K562 (cell line): ENCODE measurements at regions not wholly inside any gene's neighbourhood (a gene's known extent, or its start where the extent isn't known, plus 50 kb on each side); places are given as distances from the start of the nearest gene placed in this dataset.

Source experiments
- ATAC-seq: fragments of 200-7000 bp; cut with Tn5 transposase; 3 replicates; pipeline ENCODE4 v1.9.1; 2020; ENCODE audit warnings: moderate library complexity
- BruUV-seq: library from RNA; stranded (reverse); fragments of 400-500 nt; replicated peaks from 2 replicates; lab custom pipeline; 2021; lab: Mats Ljungman, UMichigan
- CTCF ChIA-PET: fragments of 300-600 bp; formaldehyde crosslinking; extraction: SDS; loops from one replicate; lab custom pipeline; 2021; ENCODE audit warnings: low intra/inter-chr PET ratio; lab: Yijun Ruan, JAX
- POLR2A ChIA-PET: fragments of 300-600, 350-650 bp; sonication (Branson Sonifier 250); formaldehyde crosslinking; extraction: SDS; loops from one replicate; lab custom pipeline; 2021; ENCODE audit warnings: antibody characterized with exemption, inconsistent platforms; lab: Yijun Ruan, JAX
- DNase-seq, 4 experiments: peaks; one replicate each; pipeline versions ENCODE4 v3.0.0 to v3.0.0-alpha.2; 2011 to 2018; ENCODE audit warnings: low spot score in 3 of 4, mixed read lengths in 3 of 4; ENCODE audit errors: extremely low read depth in 1 of 4
- FAIRE-seq: peaks from 2 replicates; lab custom pipeline; 2011; peaks lifted over from hg19 to GRCh38; lab: Jason Lieb, UNC
- H2AFZ ChIP-seq: 2 replicates; pipeline ENCODE4 v1.6.0; 2011; ENCODE audit warnings: low read depth, low read length, control low read depth, inconsistent platforms
- H3K27ac ChIP-seq: fragments of 200-600 bp; 3 replicates; pipeline ENCODE4 v1.8.0; 2011; ENCODE audit warnings: low read depth, mild to moderate bottlenecking, control low read depth, inconsistent platforms, low read length, moderate library complexity, mixed read lengths; ENCODE audit errors: extremely low read depth
- H3K27me3 ChIP-seq, 2 experiments: fragments of 300-600 bp in 1 of 2; 2 replicates in 1 of 2; 3 replicates in 1 of 2; pipeline versions ENCODE4 v1.6.0 to v1.8.0; 2011; ENCODE audit warnings: inconsistent platforms in 2 of 2, low read length in 2 of 2, mild to moderate bottlenecking in 1 of 2, mixed read lengths in 1 of 2, moderate library complexity in 1 of 2; ENCODE audit not compliant: control insufficient read depth in 2 of 2, insufficient read depth in 2 of 2
- H3K36me3 ChIP-seq: fragments of 300-600 bp; 3 replicates; pipeline ENCODE4 v1.8.0; 2011; ENCODE audit warnings: mild to moderate bottlenecking, low read length, inconsistent platforms; ENCODE audit not compliant: control insufficient read depth, insufficient read depth
- H3K4me1 ChIP-seq, 2 experiments: fragments of 200-600 bp in 1 of 2; replicated peaks in 1 of 2; 2 replicates in 1 of 2; 3 replicates in 1 of 2; pipeline versions ENCODE4 v1.5.1 to v1.8.0; 2011; ENCODE audit warnings: inconsistent platforms in 2 of 2, low read length in 2 of 2, mild to moderate bottlenecking in 1 of 2, mixed read lengths in 1 of 2, moderate library complexity in 1 of 2; ENCODE audit not compliant: control insufficient read depth in 2 of 2, insufficient read depth in 2 of 2
- H3K4me2 ChIP-seq: 2 replicates; pipeline ENCODE4 v1.6.1; 2011; ENCODE audit warnings: low read length, control low read depth, inconsistent platforms, mixed read lengths; ENCODE audit not compliant: insufficient read depth
- H3K4me3 ChIP-seq: fragments of 200-600 bp; sonication (generic), shearing (Covaris generic); 2 replicates; pipeline ENCODE4 v1.5.1; 2016; ENCODE audit warnings: control low read depth, inconsistent platforms
- H3K79me2 ChIP-seq: fragments of 200-600 bp; 3 replicates; pipeline ENCODE4 v1.8.0; 2011; ENCODE audit warnings: low read length, inconsistent platforms; ENCODE audit not compliant: control insufficient read depth, insufficient read depth
- H3K9ac ChIP-seq, 2 experiments: 2 replicates each; pipeline versions ENCODE4 v1.6.0 to v1.6.1; 2011; ENCODE audit warnings: low read depth in 2 of 2, low read length in 2 of 2, control low read depth in 1 of 2, inconsistent platforms in 1 of 2, mild to moderate bottlenecking in 1 of 2, mixed read lengths in 1 of 2; ENCODE audit not compliant: insufficient read depth in 1 of 2
- H3K9me1 ChIP-seq: one replicate; pipeline ENCODE4 v1.6.0; 2011; ENCODE audit warnings: inconsistent platforms, mild to moderate bottlenecking, low read length, moderate library complexity; ENCODE audit not compliant: control insufficient read depth, insufficient read depth
- H3K9me3 ChIP-seq: replicated peaks from 2 replicates; pipeline ENCODE4 v1.5.1; 2011; ENCODE audit warnings: low read depth, low read length, inconsistent platforms; ENCODE audit not compliant: control insufficient read depth, insufficient read depth
- H4K20me1 ChIP-seq: replicated peaks from 2 replicates; pipeline ENCODE4 v1.6.1; 2011; ENCODE audit warnings: low read length, inconsistent platforms, mixed read lengths; ENCODE audit not compliant: control insufficient read depth, insufficient read depth
- CHD1 ChIP-seq: fragments of 200-600 bp; sonication (generic); IDR thresholded peaks from one replicate; pipeline ENCODE4 v1.6.1; 2012; ENCODE audit warnings: mild to moderate bottlenecking, moderate library complexity, low read length, inconsistent platforms
- GTF2F1 ChIP-seq: IDR thresholded peaks from 2 replicates; pipeline ENCODE4 v1.6.1; 2011; ENCODE audit warnings: low read depth, low read length, improper control_type of control experiment
- KLF16 ChIP-seq: IDR thresholded peaks from 2 replicates; pipeline ENCODE4 v1.6.1; 2016; ENCODE audit warnings: antibody characterized with exemption
- MTF1 ChIP-seq: fragments of 250-450 bp; sonication (Bioruptor Pico); IDR thresholded peaks from 2 replicates; pipeline ENCODE4 v1.9.0; 2021; ENCODE audit warnings: moderate library complexity, mild to moderate bottlenecking, inconsistent platforms, borderline replicate concordance
- SMAD3 ChIP-seq: fragments of 450-650 bp; formaldehyde crosslinking; conservative IDR thresholded peaks from 2 replicates; pipeline ENCODE4 v1.4.0; 2020; ENCODE audit warnings: mild to moderate bottlenecking
- WGBS: fragments of 100-300 bp; shearing (Covaris generic); methylation state at CpG from one replicate; pipeline ENCODE4 v1.1.6; 2016; ENCODE audit warnings: low coverage, mixed read lengths; ENCODE audit not compliant: insufficient coverage; ENCODE audit errors: missing lambda C conversion rate; 5-methylcytosine and 5-hydroxymethylcytosine counted together
- in situ Hi-C: fragments of 300-500 bp; cut with MboI; formaldehyde crosslinking; loops from 4 replicates; pipeline ENCODE4 v1.15.0; 2018; ENCODE audit warnings: inconsistent platforms, mixed read lengths
- intact Hi-C: fragments of 100-400 bp; cut with micrococcal nuclease; formaldehyde crosslinking; loops from 2 replicates; pipeline ENCODE4 v1.14.2; 2022
- TF ChIP-seq, protein P1 (sequence below): fragments of 450-650 bp; conservative IDR thresholded peaks from 2 replicates; pipeline ENCODE4 v1.6.1; 2016; ENCODE audit warnings: missing genetic modification characterization, low read depth, mild to moderate bottlenecking, missing compliant biosample characterization, moderate library complexity

GRCh38 chr18:8552151-8552550, 57.1 kb upstream of the RAB12 start:
- Histone ChIP-seq H3K9ac (no peak overlapping the region), H3K4me1 (no peaks in the 10 kb centered on the region)
- POLR2A ChIA-PET, result interaction anchor here (1.8 kb wide), 1 partner anchor 65 kb away, joined by 4 read pairs; no protein-coding TSS in a partner anchor

GRCh38 chr18:8554354-8554753, 54.9 kb upstream of the RAB12 start:
- no peaks in the 10 kb centered on the region for H3K9me1 ChIP-seq
- FAIRE-seq (no peak), ATAC-seq (no peak), DNase-seq (peak in 1 of 4 experiments; percentile 7)
- no peaks in the 10 kb centered on the region for H3K9me3 ChIP-seq
- H2AFZ ChIP-seq, result no peak overlapping the region
- BruUV-seq, result no TSS peak
- peaks cover 6 to 21% of the 10 kb centered on the region in 2 experiments; a peak in 4 of 5 replicates for H3K27me3 ChIP-seq
- H3K4me3 ChIP-seq, result no peak overlapping the region
- ChIA-PET POLR2A (interaction anchor here (2.1 kb wide), 1 partner anchor 10 kb away, joined by 5 read pairs; no protein-coding TSS in a partner anchor), CTCF (no interaction called here)
- H3K27ac ChIP-seq, result no peak overlapping the region
- 0% methylated on average over 2 of the region's 2 CpGs for WGBS
- no peak overlapping the region for H3K4me2 ChIP-seq
- H3K4me1 ChIP-seq, result no peaks in the 10 kb centered on the region
- H3K79me2 ChIP-seq, result no peaks in the 10 kb centered on the region
- no peak overlapping the region for H3K9ac ChIP-seq
- H4K20me1 ChIP-seq, result no peaks in the 10 kb centered on the region
- in situ Hi-C loops (no loop called here), intact Hi-C loops (no loop called here)
- H3K36me3 ChIP-seq, result no peaks in the 10 kb centered on the region
- TF ChIP-seq, protein P1, sequence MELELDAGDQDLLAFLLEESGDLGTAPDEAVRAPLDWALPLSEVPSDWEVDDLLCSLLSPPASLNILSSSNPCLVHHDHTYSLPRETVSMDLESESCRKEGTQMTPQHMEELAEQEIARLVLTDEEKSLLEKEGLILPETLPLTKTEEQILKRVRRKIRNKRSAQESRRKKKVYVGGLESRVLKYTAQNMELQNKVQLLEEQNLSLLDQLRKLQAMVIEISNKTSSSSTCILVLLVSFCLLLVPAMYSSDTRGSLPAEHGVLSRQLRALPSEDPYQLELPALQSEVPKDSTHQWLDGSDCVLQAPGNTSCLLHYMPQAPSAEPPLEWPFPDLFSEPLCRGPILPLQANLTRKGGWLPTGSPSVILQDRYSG (tag), result no peak
- TF ChIP-seq CHD1, result no peak
- TF ChIP-seq KLF16, result no peak
- no peak for TF ChIP-seq GTF2F1
- TF ChIP-seq MTF1 (CRISPR knock-in tag), result no peak

More at GRCh38 chr18:8552151-8552550, 57.1 kb upstream of the RAB12 start:
- H3K4me2 ChIP-seq, result no peak overlapping the region
- no peak for DNase-seq
- WGBS, result 1% methylated on average over 4 of the region's 4 CpGs
- in situ Hi-C loops, result no loop called here
- TF ChIP-seq SMAD3, result no peak
- no peaks in the 10 kb centered on the region for H3K36me3 ChIP-seq
- BruUV-seq, result no TSS peak
- H4K20me1 ChIP-seq, result 0 out of 2 replicates have a peak, but pooled peaks cover 4% of the 10 kb centered on the region
- no peaks in the 10 kb centered on the region for H3K9me1 ChIP-seq
- H3K27ac ChIP-seq, result no peak overlapping the region
- intact Hi-C loops, result no loop called here
- no peak overlapping the region for H2AFZ ChIP-seq
- no peak overlapping the region for H3K4me3 ChIP-seq
- no peaks in the 10 kb centered on the region for H3K9me3 ChIP-seq
- no peak for FAIRE-seq
- CTCF ChIA-PET, result no interaction called here
- no peak for ATAC-seq
- H3K27me3 ChIP-seq, result peaks cover 18 to 30% of the 10 kb centered on the region in 2 experiments
- H3K79me2 ChIP-seq, result no peaks in the 10 kb centered on the region
